Thyroid gland (tissue), 4 donors: ENCODE measurements at regions not wholly inside any gene's neighbourhood (a gene's known extent, or its start where the extent isn't known, plus 50 kb on each side); places are given as distances from the start of the nearest gene placed in this dataset.

Source experiments
- DNase-seq, 2 donors: peaks; one replicate each; pipeline ENCODE4 v3.0.0-alpha.2; 2019
- H3K27ac ChIP-seq, 3 donors: fragments of 200-600 bp; sonication (generic); 1 replicate in 2 of 3; 2 replicates in 1 of 3; pipeline ENCODE4 v1.5.1; 2016 to 2019; ENCODE audit warnings: mild to moderate bottlenecking in 1 of 3, moderate library complexity in 1 of 3
- H3K27me3 ChIP-seq: fragments of 200-600 bp; sonication (generic); one replicate; pipeline ENCODE4 v1.5.1; 2019
- H3K36me3 ChIP-seq, 2 donors: fragments of 200-600 bp; sonication (generic); one replicate each; pipeline ENCODE4 v1.5.1; 2016 to 2019
- H3K4me1 ChIP-seq, 2 donors: fragments of 200-600 bp; sonication (generic); one replicate each; pipeline ENCODE4 v1.5.1; 2017 to 2019
- H3K4me3 ChIP-seq, 3 donors: fragments of 200-600 bp; sonication (generic); replicated peaks in 1 of 3; 1 replicate in 2 of 3; 2 replicates in 1 of 3; pipeline ENCODE4 v1.5.1; 2016; ENCODE audit warnings: mild to moderate bottlenecking in 1 of 3
- H3K9me3 ChIP-seq: fragments of 200-600 bp; sonication (generic); one replicate; pipeline ENCODE4 v1.5.1; 2017
- CTCF ChIP-seq, 6 experiments: fragments of 200-600 bp in 3 of 6; fragments of 450-650 bp in 3 of 6; sonication (generic) in 3 of 6; IDR thresholded peaks; one replicate each; pipeline ENCODE4 v1.5.1; 2016 to 2019; ENCODE audit warnings: antibody characterized with exemption in 6 of 6, mild to moderate bottlenecking in 2 of 6, inconsistent platforms in 1 of 6, moderate library complexity in 1 of 6
- POLR2A ChIP-seq, 2 donors: fragments of 450-650 bp; IDR thresholded peaks; one replicate each; pipeline ENCODE4 v1.6.1; 2017; ENCODE audit warnings: antibody characterized with exemption in 2 of 2, mild to moderate bottlenecking in 2 of 2, moderate library complexity in 1 of 2
- WGBS, 2 donors: methylation state at CpG; one replicate each; pipeline ENCODE4 v1.1.5; 2017; 5-methylcytosine and 5-hydroxymethylcytosine counted together
- intact Hi-C: fragments of 100-400 bp; cut with DNase I; formaldehyde crosslinking; loops from one replicate; pipeline ENCODE4 v1.15.1; 2023

GRCh38 chr5:104628911-104629310, 1066.3 kb upstream of the NUDT12 start:
- intact Hi-C loops: no loop called here
- no peaks in the 10 kb centered on the region for H3K27me3 ChIP-seq

GRCh38 chr5:104626122-104626521, 1063.5 kb upstream of the NUDT12 start:
- 81 to 87% methylated on average over 2 of the region's 2 CpGs for WGBS, 2 donors
- TF ChIP-seq CTCF (IDR thresholded peaks at IDR 0.05) (no peak), POLR2A (IDR thresholded peaks at IDR 0.05) (no peak)
- DNase-seq: no peak

More at GRCh38 chr5:104628911-104629310, 1066.3 kb upstream of the NUDT12 start:
- H3K9me3 ChIP-seq: no peaks in the 10 kb centered on the region
- TF ChIP-seq CTCF (IDR thresholded peaks at IDR 0.05) (no peak), POLR2A (IDR thresholded peaks at IDR 0.05) (no peak)
- no peaks in the 10 kb centered on the region for H3K4me1 ChIP-seq
- no peaks in the 10 kb centered on the region for H3K36me3 ChIP-seq
- no peak for DNase-seq
- no peak overlapping the region for H3K4me3 ChIP-seq
- no peak overlapping the region for H3K27ac ChIP-seq

GRCh38 chr5:104612005-104612404, 1049.4 kb upstream of the NUDT12 start:
- no peaks in the 10 kb centered on the region for H3K9me3 ChIP-seq
- WGBS, 2 donors: 71 to 76% methylated on average over 6 of the region's 6 CpGs
- H3K36me3 ChIP-seq: no peaks in the 10 kb centered on the region
- TF ChIP-seq CTCF (IDR thresholded peaks at IDR 0.05): no peak
- TF ChIP-seq POLR2A (IDR thresholded peaks at IDR 0.05): no peak
- H3K27ac ChIP-seq: no peak overlapping the region
- no peaks in the 10 kb centered on the region for H3K4me1 ChIP-seq
- DNase-seq: no peak
- H3K4me3 ChIP-seq: no peak overlapping the region
- no peaks in the 10 kb centered on the region for H3K27me3 ChIP-seq
- intact Hi-C loops: no loop called here

More at GRCh38 chr5:104626122-104626521, 1063.5 kb upstream of the NUDT12 start:
- H3K36me3 ChIP-seq: no peaks in the 10 kb centered on the region
- no peak overlapping the region for H3K27ac ChIP-seq
- no peaks in the 10 kb centered on the region for H3K4me1 ChIP-seq
- H3K27me3 ChIP-seq: no peaks in the 10 kb centered on the region
- no peaks in the 10 kb centered on the region for H3K9me3 ChIP-seq
- intact Hi-C loops: no loop called here
- no peak overlapping the region for H3K4me3 ChIP-seq

GRCh38 chr5:104611135-104611767, 1048.7 kb upstream of the NUDT12 start:
- Histone ChIP-seq H3K27me3 (no peaks in the 10 kb centered on the region), H3K4me3 (no peak overlapping the region), H3K4me1 (no peaks in the 10 kb centered on the region), H3K36me3 (no peaks in the 10 kb centered on the region), H3K27ac (no peak overlapping the region), H3K9me3 (no peaks in the 10 kb centered on the region)
- WGBS, 2 donors: 62 to 68% methylated on average over 6 of the region's 6 CpGs
- TF ChIP-seq CTCF (IDR thresholded peaks at IDR 0.05): no peak
- TF ChIP-seq POLR2A (IDR thresholded peaks at IDR 0.05): no peak
- no peak for DNase-seq
- intact Hi-C loops: no loop called here

- Histone ChIP-seq H3K27me3 (no peaks in the 10 kb centered on the region), H3K9me3 (no peaks in the 10 kb centered on the region), H3K4me3 (no peak overlapping the region), H3K4me1 (no peaks in the 10 kb centered on the region), H3K27ac (no peak overlapping the region), H3K36me3 (no peaks in the 10 kb centered on the region)
- WGBS, 2 donors: 73 to 77% methylated on average over 5 of the region's 5 CpGs
- no peak for DNase-seq
- TF ChIP-seq POLR2A (IDR thresholded peaks at IDR 0.05) (no peak), CTCF (IDR thresholded peaks at IDR 0.05) (no peak)
- intact Hi-C loops: no loop called here
Measured at GRCh38 chr5:104606258-104606829, 1043.8 kb upstream of the NUDT12 start.
